Calu3 (cell line): ENCODE measurements at regions not wholly inside any gene's neighbourhood (a gene's known extent, or its start where the extent isn't known, plus 50 kb on each side); places are given as distances from the start of the nearest gene placed in this dataset.

Source experiments
- BruUV-seq: library from RNA; stranded (reverse); fragments of 400-500 nt; replicated peaks from 2 replicates; lab custom pipeline; 2021; lab: Mats Ljungman, UMichigan
- CTCF ChIA-PET: fragments of 300-600 bp; sonication (Branson Sonifier 250); formaldehyde crosslinking; loops from one replicate; lab custom pipeline; 2022; ENCODE audit warnings: antibody characterized with exemption; lab: Charles Lee
- DNase-seq: peaks from one replicate; pipeline ENCODE4 v3.0.0; 2022
- H3K27ac Mint-ChIP-seq: one replicate; pipeline ENCODE4 v1.8.0; 2022; ENCODE audit warnings: mixed read lengths; ENCODE audit not compliant: unreplicated experiment
- H3K27me3 Mint-ChIP-seq: one replicate; pipeline ENCODE4 v1.8.0; 2022; ENCODE audit warnings: mixed read lengths; ENCODE audit not compliant: unreplicated experiment
- H3K36me3 Mint-ChIP-seq: one replicate; pipeline ENCODE4 v1.8.0; 2022; ENCODE audit warnings: mild to moderate bottlenecking, moderate library complexity, mixed read lengths; ENCODE audit not compliant: insufficient read depth, unreplicated experiment
- H3K4me1 Mint-ChIP-seq: one replicate; pipeline ENCODE4 v1.8.0; 2022; ENCODE audit warnings: mild to moderate bottlenecking, low read depth, mixed read lengths; ENCODE audit not compliant: unreplicated experiment
- H3K4me3 Mint-ChIP-seq: one replicate; pipeline ENCODE4 v1.8.0; 2022; ENCODE audit warnings: mild to moderate bottlenecking, low read depth, moderate library complexity, mixed read lengths; ENCODE audit not compliant: unreplicated experiment
- H3K9me3 Mint-ChIP-seq: one replicate; pipeline ENCODE4 v1.8.0; 2022; ENCODE audit warnings: low read depth, mixed read lengths; ENCODE audit not compliant: unreplicated experiment
- CTCF ChIP-seq: fragments of 200-600 bp; IDR thresholded peaks from one replicate; pipeline ENCODE4 v1.8.0; 2022; ENCODE audit warnings: antibody characterized with exemption; ENCODE audit not compliant: unreplicated experiment
- intact Hi-C: fragments of 100-400 bp; cut with micrococcal nuclease; formaldehyde crosslinking; loops from one replicate; pipeline ENCODE4 v1.10.0; 2022; ENCODE audit not compliant: unreplicated experiment

DNA sequence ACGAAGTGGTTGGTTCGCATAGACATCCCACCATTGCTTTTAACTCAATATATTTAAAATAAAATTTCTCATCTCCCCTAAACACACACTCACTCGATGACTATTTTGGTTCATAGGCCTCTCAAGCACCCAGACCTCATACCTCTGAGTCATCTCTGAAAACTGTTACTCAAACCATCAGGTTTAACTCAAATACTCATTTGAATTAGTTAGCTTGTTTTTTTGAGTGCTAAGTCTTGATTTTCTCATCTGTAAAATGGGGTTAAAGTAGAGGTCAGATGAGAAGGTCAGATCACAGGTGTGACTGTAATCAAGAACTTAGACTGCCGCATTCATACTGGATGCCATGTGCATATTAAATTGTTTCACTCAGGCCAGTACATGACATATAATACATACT is 243.9 kb upstream of the TENT5A start:
- Mint-ChIP-seq H3K27ac (no peak overlapping the region), H3K36me3 (no peaks in the 10 kb centered on the region), H3K9me3 (no peaks in the 10 kb centered on the region), H3K27me3 (no peaks in the 10 kb centered on the region), H3K4me3 (no peak overlapping the region), H3K4me1 (peaks cover 9% of the 10 kb centered on the region)
- DNase-seq: no peak
- intact Hi-C loops: no loop called here
- CTCF ChIA-PET: no interaction called here
- no peak for TF ChIP-seq CTCF
- BruUV-seq: no TSS peak

DNA sequence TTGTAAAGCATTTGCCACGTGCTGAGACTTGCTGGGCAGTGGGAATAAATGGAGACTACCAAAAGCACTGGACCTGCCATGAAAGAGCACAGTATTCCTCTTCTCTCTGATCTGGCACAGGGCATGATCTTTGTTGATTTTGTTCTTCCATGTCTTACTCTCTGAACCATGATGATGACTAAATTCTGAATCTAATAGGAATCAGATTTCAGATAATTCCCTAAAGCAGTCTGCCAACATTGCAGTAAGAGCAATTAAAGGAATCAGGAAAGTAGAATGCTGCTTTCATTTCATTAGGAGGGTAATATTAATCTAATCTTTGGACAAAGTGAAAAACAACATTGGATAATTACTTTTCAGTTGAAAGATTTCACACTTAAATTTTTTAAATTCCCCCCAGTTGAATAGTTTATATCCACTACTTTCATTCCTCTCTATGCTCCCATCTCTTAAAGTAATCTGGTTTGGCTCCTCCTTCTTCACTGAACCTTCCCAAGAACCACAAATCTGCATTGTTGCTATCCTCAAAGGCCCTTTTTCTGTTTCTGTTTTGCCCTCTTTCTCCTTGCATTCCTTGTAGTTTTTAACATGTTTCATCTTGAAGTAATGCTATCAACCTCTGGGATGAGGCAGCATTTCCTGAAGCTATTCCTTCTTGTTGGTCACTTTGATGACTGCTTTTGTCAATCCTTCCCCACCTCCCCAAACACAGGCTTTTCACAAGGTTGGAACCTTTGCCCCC is 243.2 kb upstream of the TENT5A start:
- Mint-ChIP-seq H3K4me3 (no peak overlapping the region), H3K9me3 (no peaks in the 10 kb centered on the region), H3K4me1 (peaks cover 9% of the 10 kb centered on the region), H3K36me3 (no peaks in the 10 kb centered on the region), H3K27ac (no peak overlapping the region), H3K27me3 (no peaks in the 10 kb centered on the region)
- intact Hi-C loops: no loop called here
- TF ChIP-seq CTCF: no peak
- no peak for DNase-seq
- no TSS peak for BruUV-seq
- CTCF ChIA-PET: no interaction called here

GRCh38 chr6:81988871-81989270 is 236.4 kb upstream of the TENT5A start:
- Mint-ChIP-seq H3K27ac (no peak overlapping the region), H3K36me3 (no peaks in the 10 kb centered on the region), H3K4me3 (no peak overlapping the region), H3K4me1 (no peaks in the 10 kb centered on the region), H3K27me3 (no peaks in the 10 kb centered on the region), H3K9me3 (no peaks in the 10 kb centered on the region)
- intact Hi-C loops: loop anchor here (10.0 kb wide), 2 partner anchors 434 to 884 kb away; no protein-coding TSS in a partner anchor
- DNase-seq: no peak
- TF ChIP-seq CTCF: no peak
- no TSS peak for BruUV-seq
- CTCF ChIA-PET: no interaction called here

DNA sequence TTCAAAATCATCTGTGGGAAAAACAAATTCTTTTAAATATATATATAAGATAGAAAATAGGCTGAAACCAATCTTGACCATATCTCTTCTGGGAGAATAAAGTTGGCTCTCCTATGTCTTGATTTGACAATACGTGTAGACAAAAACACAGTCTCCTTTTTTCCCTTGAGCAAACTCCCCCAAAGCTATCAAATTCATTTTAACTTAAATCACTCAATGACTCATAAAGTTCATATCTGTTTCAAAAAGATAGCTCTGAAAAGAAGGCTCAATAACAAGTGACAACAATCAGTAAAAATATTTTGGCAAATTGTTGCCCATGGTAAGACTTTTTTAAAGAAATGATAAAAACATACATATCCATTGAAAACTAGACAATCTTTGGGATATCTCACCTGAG is 236.0 kb upstream of the TENT5A start:
- no peak for TF ChIP-seq CTCF
- H3K36me3 Mint-ChIP-seq: no peaks in the 10 kb centered on the region
- intact Hi-C loops: loop anchor here (10.0 kb wide), 2 partner anchors 434 to 884 kb away; no protein-coding TSS in a partner anchor
- no peaks in the 10 kb centered on the region for H3K4me1 Mint-ChIP-seq
- no peaks in the 10 kb centered on the region for H3K9me3 Mint-ChIP-seq
- no peak overlapping the region for H3K27ac Mint-ChIP-seq
- no peaks in the 10 kb centered on the region for H3K27me3 Mint-ChIP-seq
- CTCF ChIA-PET: no interaction called here
- no peak for DNase-seq
- no TSS peak for BruUV-seq
- no peak overlapping the region for H3K4me3 Mint-ChIP-seq
